Parathyroid adenoma (tissue), 2 donors: ENCODE measurements at regions not wholly inside any gene's neighbourhood (a gene's known extent, or its start where the extent isn't known, plus 50 kb on each side); places are given as distances from the start of the nearest gene placed in this dataset.
"Not testable (repeated sequence)": the region's sequence is repeated elsewhere in the genome, so short reads cannot be mapped to it uniquely, and the experiment has no call there.

ENCODE experiments used
- H2AFZ ChIP-seq: fragments of 300-600 bp; sonication (generic); one replicate; pipeline ENCODE4 v1.7.0; 2017; ENCODE audit warnings: antibody characterized with exemption, mild to moderate bottlenecking
- H3K27ac ChIP-seq: fragments of 300-600 bp; sonication (generic); one replicate; pipeline ENCODE4 v1.7.0; 2017
- H3K27me3 ChIP-seq: fragments of 300-600 bp; sonication (generic); one replicate; pipeline ENCODE4 v1.7.0; 2017; ENCODE audit warnings: low read length; ENCODE audit not compliant: control insufficient read depth, insufficient read depth
- H3K36me3 ChIP-seq: fragments of 300-600 bp; sonication (generic); one replicate; pipeline ENCODE4 v1.7.0; 2017; ENCODE audit warnings: low read length; ENCODE audit not compliant: control insufficient read depth, insufficient read depth
- H3K4me1 ChIP-seq: fragments of 300-600 bp; sonication (generic); one replicate; pipeline ENCODE4 v1.7.0; 2017; ENCODE audit warnings: control low read depth
- H3K4me2 ChIP-seq: fragments of 300-600 bp; sonication (generic); one replicate; pipeline ENCODE4 v1.7.0; 2017; ENCODE audit warnings: low read length
- H3K4me3 ChIP-seq: fragments of 300-600 bp; sonication (generic); one replicate; pipeline ENCODE4 v1.7.0; 2017; ENCODE audit warnings: low read depth, low read length
- H3K79me2 ChIP-seq: fragments of 300-600 bp; sonication (generic); one replicate; pipeline ENCODE4 v1.7.0; 2017; ENCODE audit warnings: control low read depth
- H3K9ac ChIP-seq: fragments of 300-600 bp; sonication (generic); one replicate; pipeline ENCODE4 v1.7.0; 2017; ENCODE audit warnings: mild to moderate bottlenecking
- H3K9me3 ChIP-seq: fragments of 300-600 bp; sonication (generic); one replicate; pipeline ENCODE4 v1.7.0; 2017; ENCODE audit warnings: low read length; ENCODE audit not compliant: control insufficient read depth
- CTCF ChIP-seq: fragments of 300-600 bp; sonication (generic); IDR thresholded peaks from one replicate; pipeline ENCODE4 v1.7.0; 2017; ENCODE audit warnings: antibody characterized with exemption, mild to moderate bottlenecking
- donor health status: primary hyperparathyroidism.

GRCh38 chr9:82436475-82436874, 447.9 kb downstream of the SPATA31D1 start:
- H3K9me3 ChIP-seq, result no peaks in the 10 kb centered on the region
- no peaks in the 10 kb centered on the region for H3K79me2 ChIP-seq
- no peaks in the 10 kb centered on the region for H3K27me3 ChIP-seq
- H3K4me1 ChIP-seq, result no peaks in the 10 kb centered on the region
- H2AFZ ChIP-seq, result no peak overlapping the region
- no peaks in the 10 kb centered on the region for H3K36me3 ChIP-seq
- no peak overlapping the region for H3K27ac ChIP-seq
- H3K4me2 ChIP-seq, result no peak overlapping the region
- H3K4me3 ChIP-seq, result no peak overlapping the region
- no peak overlapping the region for H3K9ac ChIP-seq
- TF ChIP-seq CTCF, result no peak

GRCh38 chr9:82437183-82437582, 448.6 kb downstream of the SPATA31D1 start:
- H3K9ac ChIP-seq, H3K79me2 ChIP-seq, H3K4me1 ChIP-seq, H3K9me3 ChIP-seq, H3K4me2 ChIP-seq, H3K4me3 ChIP-seq, H3K27ac ChIP-seq, H3K27me3 ChIP-seq, H2AFZ ChIP-seq, H3K36me3 ChIP-seq: not testable (repeated sequence)

- H3K9me3 ChIP-seq, result no peaks in the 10 kb centered on the region
- H3K4me3 ChIP-seq, result no peak overlapping the region
- no peak overlapping the region for H2AFZ ChIP-seq
- no peaks in the 10 kb centered on the region for H3K36me3 ChIP-seq
- no peaks in the 10 kb centered on the region for H3K27me3 ChIP-seq
- no peak overlapping the region for H3K27ac ChIP-seq
- H3K4me2 ChIP-seq, result no peak overlapping the region
- no peak for TF ChIP-seq CTCF
- H3K4me1 ChIP-seq, result no peaks in the 10 kb centered on the region
- H3K79me2 ChIP-seq, result no peaks in the 10 kb centered on the region
- no peak overlapping the region for H3K9ac ChIP-seq
These were observed 450.0 kb downstream of the SPATA31D1 start for GRCh38 chr9:82438581-82438980.

GRCh38 chr9:82443312-82443711, 454.7 kb downstream of the SPATA31D1 start:
- no peak overlapping the region for H2AFZ ChIP-seq
- H3K9me3 ChIP-seq, result no peaks in the 10 kb centered on the region
- H3K4me1 ChIP-seq, result no peaks in the 10 kb centered on the region
- no peaks in the 10 kb centered on the region for H3K79me2 ChIP-seq
- no peak overlapping the region for H3K27ac ChIP-seq
- no peak overlapping the region for H3K4me3 ChIP-seq
- no peak overlapping the region for H3K9ac ChIP-seq
- no peak overlapping the region for H3K4me2 ChIP-seq
- no peaks in the 10 kb centered on the region for H3K27me3 ChIP-seq
- TF ChIP-seq CTCF, result no peak
- no peaks in the 10 kb centered on the region for H3K36me3 ChIP-seq

GRCh38 chr9:82445556-82445955, 457.0 kb downstream of the SPATA31D1 start:
- no peak for TF ChIP-seq CTCF
- Histone ChIP-seq H3K27me3 (no peaks in the 10 kb centered on the region), H3K4me2 (no peak overlapping the region)

More at GRCh38 chr9:82445556-82445955, 457.0 kb downstream of the SPATA31D1 start:
- Histone ChIP-seq H3K9ac (no peak overlapping the region), H3K4me3 (no peak overlapping the region), H2AFZ (no peak overlapping the region), H3K79me2 (no peaks in the 10 kb centered on the region), H3K27ac (no peak overlapping the region), H3K9me3 (no peaks in the 10 kb centered on the region), H3K36me3 (no peaks in the 10 kb centered on the region), H3K4me1 (no peaks in the 10 kb centered on the region)
